HG02623 (cell line): ENCODE measurements at regions not wholly inside any gene's neighbourhood (a gene's known extent, or its start where the extent isn't known, plus 50 kb on each side); places are given as distances from the start of the nearest gene placed in this dataset.
"Not testable (repeated sequence)": the region's sequence is repeated elsewhere in the genome, so short reads cannot be mapped to it uniquely, and the experiment has no call there.

Experiments
- ATAC-seq: cut with Tn5 transposase; IDR thresholded peaks from one replicate; pipeline ENCODE4 v1.9.1; 2021; ENCODE audit warnings: moderate library complexity; ENCODE audit not compliant: unreplicated experiment

DNA sequence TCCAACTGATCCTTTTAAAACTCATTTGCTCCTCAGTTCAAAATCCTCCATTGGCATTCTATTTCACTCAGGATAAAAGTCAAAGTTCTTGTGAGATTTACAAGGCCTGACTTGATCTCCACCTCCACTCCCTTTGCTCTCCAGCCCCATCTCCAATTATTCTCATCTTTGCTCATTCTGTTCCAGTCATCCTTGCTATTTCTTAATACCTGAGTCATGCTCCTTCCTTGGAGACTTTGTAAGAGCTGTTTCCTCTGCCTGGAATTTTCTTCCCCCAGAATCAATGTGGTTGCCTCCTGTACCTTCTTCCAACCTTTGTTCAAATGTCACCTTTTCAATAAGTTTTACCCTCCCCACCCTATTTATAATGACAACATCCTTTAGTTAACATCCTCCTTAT lies 373.5 kb downstream of the HTR1B start:
- no peak for ATAC-seq

DNA sequence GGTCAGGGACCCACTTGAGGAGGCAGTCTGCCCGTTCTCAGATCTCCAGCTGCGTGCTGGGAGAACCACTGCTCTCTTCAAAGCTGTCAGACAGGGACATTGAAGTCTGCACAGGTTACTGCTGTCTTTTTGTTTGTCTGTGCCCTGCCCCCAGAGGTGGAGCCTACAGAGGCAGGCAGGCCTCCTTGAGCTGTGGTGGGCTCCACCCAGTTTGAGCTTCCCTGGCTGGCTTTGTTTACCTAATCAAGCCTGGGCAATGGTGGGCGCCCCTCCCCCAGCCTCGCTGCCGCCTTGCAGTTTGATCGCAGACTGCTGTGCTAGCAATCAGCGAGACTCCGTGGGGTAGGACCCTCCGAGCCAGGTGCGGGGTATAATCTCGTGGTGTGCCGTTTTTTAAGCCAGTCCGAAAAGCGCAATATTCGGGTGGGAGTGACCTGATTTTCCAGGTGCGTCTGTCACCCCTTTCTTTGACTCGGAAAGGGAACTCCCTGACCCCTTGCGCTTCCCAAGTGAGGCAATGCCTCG lies 375.4 kb downstream of the HTR1B start:
- ATAC-seq = not testable (repeated sequence)

DNA sequence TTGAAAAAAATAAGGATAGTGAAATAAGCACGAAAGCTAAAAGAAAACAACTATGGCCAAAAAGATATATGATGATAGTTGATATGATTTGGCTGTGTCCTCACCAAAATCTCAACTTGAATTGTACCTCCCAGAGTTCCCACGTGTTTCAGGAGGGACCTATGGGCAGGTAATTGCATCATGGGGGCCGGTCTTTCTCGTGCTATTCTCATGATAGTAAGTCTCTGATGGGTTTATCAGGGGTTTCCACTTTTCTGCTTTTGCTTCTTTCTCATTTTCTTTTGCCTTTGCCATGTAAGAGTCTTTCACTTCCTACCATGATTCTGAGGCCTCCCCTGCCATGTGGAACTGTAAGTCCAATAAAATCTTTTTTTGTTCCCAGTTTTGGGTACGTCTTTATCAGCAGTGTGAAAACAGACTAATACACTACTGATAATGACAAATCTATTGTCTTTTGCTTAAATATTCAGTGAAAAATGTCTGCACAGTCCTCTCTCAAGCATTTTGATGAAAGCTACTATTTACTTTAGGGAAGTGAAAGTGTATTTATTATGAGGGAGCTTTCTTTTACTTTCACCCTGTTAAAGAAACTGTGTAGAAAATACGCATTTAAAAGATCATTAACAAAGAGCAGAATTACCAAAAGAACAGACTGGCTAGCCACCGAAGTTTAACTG lies 389.1 kb downstream of the HTR1B start:
- no peak for ATAC-seq

DNA sequence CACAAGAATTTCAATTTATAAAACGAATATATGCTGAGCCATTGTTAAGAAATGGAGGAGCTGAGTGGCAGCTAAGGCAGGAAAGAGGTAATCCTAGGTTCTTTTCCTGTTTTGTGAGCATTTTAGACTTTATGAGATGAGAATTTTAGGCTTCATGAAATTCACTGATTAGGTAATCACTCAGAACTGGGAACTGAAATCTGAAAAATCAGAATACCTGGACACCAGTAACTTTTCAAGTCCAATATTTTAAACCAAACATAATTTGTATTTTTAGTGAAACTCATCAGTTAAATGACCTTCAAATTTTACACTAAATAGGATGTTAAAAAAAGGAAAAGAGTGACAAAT lies 389.9 kb downstream of the HTR1B start:
- no peak for ATAC-seq

DNA sequence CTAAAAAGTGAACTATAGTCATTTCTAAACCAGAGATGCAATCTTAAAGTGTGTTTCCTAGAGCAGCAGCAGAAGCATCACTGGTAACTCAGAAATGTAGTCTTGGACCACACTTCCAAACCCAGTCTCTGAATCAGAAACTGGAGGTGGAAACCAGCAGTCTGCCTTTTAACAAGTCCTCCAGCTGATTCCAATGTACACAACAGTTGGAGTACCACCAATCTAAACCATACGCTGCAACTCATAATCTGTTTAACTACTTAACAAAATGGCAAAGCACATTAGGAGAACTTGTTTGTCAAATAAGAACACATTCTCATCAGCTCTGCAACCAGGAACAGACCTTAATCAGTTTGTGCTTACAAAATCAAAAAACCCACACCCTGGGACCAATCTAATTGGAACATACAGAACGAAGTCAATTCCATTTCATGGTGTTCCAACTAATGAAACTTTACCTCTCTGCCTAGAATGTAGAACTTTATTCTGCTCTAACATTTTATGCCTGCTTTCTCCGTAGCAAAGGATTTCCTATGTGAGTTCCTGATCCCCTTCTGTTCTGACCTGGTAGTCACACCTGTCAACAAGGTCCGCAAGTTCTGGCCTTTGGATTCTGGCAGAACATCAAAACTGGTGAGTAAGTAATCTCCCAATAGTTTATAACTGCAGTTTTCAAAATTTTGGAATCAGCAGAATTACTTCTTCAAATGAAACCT lies 390.4 kb downstream of the HTR1B start:
- no peak for ATAC-seq

DNA sequence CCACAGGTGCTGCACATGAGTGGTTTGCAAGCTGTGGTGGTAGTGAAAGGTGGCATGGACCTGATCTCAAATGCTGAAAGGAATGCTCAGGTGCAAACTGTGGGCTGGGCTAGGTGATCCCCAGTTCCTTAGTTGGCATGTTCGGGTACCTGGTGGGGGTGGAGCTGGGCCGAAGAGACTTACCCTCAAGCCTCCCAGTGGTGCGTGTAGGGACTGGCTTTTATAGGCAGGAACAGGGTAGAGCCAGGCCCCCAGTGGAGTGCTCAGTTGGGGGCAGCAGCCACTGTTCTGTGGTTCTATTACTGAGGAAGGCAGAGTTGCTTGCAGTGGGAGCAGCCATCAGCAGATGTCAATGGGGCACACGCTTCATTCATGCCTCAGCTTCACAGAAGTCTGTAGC lies 399.8 kb downstream of the HTR1B start:
- ATAC-seq = no peak

DNA sequence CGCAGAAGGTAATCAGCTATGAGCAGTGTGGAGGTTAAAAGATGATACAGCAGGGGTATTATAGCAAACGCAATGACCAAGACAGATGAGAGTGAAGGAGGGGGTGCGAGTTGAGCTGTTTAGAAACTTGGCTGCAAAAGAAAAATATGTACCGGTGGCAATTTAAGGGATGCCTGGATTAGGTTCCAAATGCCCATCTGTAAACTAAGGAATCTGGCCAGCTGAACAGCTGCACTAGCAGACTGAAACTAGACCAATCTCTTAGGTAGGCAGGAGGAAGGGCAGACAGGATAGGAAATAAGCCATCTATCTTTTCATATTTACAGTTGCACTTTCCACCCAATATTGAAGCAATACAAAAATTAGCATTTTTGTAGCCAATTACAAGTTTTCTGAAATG lies 407.6 kb downstream of the HTR1B start:
- ATAC-seq = no peak

DNA sequence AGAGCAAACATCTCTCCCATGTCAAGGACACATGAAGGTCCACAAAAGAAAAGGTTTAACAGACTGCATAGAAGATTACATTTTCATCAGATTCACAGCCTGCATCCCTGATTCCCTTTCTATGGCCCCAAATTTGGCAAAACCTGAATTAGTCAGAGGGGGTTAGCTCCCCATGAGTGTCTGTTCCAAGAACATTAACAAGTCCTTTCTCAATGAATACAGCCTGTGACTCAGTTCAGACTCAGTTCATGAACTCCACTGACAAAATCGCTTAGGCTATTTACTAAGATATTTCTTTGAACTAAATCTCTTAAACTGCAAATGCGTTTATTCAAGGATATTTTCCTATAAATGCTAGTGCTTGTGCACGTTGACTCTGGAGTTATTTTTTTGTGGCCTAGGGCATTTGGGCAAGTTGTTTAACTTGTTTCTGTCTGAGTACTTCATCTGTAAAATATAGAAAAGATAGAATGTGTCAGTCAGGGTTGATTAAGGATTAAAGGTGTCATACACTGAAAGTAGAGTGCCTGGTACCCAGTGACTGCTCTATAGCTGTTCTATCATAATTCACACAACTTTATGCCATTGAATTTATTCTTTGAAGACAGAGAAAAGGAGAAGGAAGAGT lies 422.6 kb downstream of the HTR1B start:
- ATAC-seq = no peak

DNA sequence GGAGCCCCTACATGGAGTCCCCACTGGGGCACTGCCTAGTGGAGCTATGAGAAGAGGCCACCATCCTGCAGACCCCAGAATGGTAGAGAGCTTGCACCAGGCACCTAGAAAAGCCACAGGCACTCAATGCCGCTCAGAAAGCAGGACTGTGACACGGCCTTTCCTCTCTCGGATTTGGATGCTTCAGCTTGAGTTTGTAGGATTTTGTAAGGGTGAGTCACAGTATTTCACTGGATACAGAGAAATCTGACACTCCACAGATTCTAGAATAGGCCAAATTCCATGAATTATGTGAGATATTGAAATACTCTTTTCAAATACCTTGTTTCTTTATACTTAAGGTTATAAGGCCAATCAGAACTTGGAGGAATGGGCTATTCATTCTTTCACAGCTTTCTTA lies 424.5 kb downstream of the HTR1B start:
- ATAC-seq = no peak

DNA sequence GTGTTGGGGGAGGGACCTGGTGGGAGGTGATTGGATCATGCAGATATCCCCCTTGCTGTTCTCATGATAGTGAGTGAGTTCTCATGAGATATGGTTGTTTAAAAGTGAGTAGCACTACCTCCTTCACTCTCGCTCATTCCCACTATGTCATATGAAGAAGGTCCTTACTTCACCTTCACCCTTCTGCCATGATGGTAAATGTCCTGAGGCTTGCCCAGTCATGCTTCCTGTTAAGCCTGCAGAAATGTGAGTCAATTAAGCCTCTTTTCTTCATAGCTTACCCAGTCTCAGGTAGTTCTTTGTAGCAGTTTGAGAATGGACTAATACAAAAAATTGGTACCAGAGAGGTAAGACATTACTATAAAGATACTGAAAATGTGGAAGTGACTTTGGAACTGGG lies 425.9 kb downstream of the HTR1B start:
- no peak for ATAC-seq

DNA sequence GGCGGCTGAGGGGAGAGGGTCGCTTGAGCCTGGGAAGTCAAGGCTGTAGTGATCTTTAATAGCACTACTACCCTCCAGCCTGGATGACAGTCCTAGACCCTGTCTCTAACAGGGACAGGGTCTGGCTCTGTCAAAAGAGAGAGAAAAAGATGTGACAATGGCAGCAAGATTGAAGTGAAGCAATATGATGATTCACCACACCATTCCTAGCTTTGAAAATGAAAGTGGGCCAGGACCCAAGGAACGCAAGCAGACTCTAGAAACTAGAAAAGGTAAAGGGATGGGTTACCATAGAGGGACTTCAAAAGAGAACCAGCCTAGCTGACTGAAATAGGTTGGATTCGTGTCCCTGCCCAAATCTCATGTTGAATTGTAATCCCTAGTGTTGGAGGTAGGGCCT lies 426.9 kb downstream of the HTR1B start:
- no peak for ATAC-seq

DNA sequence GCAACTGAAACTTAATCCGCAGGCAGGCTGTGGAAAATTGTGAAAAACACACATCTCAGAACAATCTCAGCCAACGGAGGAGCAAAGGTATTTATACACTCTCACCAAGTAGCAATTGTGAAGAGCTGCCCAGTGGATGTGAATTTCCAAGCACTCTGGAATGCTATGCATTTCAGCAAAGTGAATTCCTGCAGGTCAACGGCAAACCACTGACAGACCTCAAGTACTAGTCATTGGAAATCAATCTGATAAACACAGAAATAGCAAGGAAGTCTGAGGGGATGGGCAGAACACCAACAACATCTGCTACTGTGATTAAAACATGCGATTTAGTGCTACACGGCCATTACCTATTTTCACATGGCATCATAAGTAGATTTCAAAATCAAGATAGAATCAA lies 429.1 kb downstream of the HTR1B start:
- no peak for ATAC-seq

DNA sequence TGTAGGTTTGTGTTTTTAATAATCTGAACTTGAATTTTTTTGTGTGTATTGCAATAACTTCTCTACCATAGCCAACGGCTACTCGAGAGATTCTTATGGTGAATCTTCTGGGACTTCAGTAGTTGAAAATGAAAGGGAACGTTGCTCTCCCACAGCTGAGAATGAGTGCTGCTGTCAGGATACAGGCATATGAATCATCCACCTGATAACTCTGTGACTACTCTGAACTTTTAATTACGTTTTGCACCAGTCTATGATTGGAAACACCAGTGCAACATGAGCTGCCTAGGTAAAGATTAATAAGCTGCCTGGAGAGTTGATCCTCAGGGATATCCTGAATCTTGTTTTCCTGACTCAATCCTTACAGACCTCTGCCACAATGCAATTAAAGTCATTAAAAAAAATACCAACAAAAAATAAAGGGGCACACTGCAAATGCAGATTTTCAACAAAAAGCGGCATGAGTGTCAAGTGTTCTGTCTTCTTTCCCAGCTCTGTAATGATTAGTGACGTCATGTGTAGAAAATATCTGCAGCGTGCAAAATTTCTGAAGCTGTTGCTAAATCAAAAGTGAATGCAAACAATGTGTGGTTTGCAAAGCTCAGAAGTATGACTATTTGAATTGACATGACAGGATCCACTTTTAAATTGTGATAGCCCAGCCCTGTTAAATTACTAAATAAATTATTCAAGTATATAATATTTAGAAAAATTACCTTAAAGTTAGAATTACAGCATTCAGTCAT lies 432.2 kb downstream of the HTR1B start:
- no peak for ATAC-seq

DNA sequence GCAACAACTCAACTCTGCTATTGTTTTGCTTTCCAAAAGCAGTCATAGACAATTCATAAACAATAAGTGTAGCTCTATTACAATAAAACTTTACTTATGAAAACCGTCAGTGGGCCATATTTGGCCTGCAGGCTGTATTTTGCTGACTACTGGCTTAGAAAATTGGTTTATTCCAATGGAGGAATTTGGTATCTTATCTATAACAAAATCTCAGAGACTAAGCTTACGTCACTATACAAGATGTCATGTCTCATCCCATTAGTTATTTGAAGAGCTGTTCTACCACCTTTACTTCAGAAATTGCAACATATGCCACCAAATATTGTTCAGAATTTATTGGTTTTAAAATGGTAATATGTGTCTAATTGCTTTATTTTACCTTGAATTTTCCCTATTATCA lies 436.9 kb downstream of the HTR1B start:
- ATAC-seq = no peak

DNA sequence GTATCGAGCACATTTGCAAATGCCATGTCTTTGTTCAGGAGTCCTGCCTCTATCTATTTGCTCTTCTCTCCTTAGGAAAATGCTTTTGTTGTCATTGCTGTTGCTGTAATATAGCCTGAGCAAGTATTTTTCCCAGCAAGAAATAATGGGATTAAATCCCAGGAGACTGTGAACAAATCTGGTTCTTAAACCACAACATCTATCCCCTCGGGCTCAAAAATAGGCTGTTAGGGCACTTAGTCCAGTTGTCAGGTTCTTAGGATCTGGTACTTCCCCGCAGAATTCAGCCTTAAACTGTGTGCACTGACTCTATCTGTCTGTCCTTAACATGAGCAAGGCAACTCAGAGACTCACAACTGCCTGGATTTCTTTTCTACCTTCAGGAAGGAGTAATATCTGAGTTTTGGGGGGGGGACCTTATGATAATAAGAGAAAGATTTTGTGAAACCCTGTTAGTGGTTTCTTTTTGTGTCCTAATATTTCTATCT lies 437.5 kb downstream of the HTR1B start:
- ATAC-seq = no peak

DNA sequence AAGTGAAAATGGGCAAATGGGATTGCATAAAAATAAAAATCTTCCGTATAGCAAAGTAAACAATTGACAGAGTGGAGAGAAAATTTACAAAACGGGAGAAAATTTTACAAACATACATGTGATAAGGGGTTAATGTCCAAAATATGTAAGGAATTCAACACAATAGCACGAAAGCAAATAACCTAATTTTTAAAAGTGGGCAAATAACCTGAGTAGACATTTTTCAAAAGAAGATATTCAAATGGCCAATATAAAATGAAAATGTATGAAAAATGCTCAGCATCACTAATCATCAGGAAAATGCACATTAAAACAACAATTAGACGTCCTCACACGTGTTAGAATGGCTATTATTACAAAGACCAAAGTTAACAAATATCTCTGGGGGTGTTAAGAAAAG lies 441.5 kb downstream of the HTR1B start:
- ATAC-seq = no peak

DNA sequence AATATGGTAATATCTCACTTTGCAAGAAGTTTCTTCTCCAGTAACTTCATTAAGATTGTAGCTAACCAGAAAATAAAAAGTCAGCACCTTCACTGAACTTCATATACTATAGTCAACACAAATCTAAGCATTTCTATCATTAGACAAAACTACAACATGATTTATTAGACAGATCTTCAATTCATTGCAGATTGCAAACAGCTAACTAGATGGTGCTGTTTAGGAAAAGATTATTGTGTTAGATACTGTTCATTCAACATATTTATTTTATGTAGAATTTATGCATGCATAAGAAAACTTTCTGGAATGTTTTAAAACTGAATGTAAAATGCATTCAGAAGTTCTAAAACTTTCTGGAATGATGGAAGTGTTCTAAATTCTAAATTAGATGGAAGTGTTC lies 442.1 kb downstream of the HTR1B start:
- no peak for ATAC-seq

DNA sequence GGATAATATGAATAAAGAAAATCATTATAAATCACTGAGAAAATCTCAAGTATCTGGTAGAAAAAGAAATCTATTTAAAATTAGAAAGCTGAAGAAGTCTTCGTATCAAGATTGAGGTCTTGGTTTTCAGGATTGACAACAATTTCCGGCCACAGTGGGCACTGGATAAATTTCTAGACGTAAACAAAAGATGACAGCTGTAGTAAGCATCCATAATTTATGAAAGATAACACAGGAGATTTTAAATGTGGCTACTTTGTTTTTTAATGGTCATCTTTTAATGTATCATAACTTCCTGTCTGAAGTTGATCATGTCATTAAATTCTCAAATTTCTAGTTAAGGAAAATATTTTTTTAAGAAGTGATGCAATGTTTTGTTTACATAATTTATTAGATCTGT lies 444.2 kb downstream of the HTR1B start:
- ATAC-seq = no peak

DNA sequence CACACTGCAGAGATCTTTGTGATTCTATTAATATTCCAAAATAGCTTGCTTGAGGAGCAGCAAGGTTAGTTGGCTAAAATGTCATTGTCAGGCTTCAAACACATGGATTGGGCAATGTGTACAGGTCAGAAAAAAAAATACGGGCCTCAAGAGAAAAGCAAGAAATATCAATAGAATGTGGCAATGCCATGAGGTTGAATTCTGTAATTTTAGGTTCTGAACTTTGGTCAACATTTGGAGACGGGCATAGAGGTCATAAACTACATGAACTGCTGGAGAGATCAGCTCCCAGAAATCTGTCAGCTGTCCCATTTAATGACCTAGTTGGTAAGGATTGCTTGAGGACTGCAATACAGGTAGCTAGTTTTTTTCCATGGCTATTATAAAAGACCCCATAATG lies 445.8 kb downstream of the HTR1B start:
- ATAC-seq = no peak

DNA sequence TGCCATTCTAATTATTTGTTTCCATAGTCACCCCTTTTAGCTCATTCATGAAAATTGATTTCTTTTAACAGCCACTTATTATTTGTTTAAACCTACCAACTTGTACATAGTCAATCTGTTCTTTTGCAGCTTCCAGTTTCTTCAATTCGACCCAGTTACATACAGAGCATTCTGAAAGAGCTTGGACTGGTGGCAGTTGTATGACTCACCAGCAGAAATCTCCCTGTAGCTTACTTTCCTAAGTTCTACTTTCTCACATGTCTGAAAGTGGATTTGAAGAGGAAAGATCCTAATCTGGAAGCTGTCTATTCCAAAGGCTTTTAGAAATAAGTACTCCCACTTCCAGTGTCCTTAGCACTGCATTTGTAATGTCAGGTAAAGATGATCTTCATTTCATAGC lies 447.9 kb downstream of the HTR1B start:
- ATAC-seq = no peak

DNA sequence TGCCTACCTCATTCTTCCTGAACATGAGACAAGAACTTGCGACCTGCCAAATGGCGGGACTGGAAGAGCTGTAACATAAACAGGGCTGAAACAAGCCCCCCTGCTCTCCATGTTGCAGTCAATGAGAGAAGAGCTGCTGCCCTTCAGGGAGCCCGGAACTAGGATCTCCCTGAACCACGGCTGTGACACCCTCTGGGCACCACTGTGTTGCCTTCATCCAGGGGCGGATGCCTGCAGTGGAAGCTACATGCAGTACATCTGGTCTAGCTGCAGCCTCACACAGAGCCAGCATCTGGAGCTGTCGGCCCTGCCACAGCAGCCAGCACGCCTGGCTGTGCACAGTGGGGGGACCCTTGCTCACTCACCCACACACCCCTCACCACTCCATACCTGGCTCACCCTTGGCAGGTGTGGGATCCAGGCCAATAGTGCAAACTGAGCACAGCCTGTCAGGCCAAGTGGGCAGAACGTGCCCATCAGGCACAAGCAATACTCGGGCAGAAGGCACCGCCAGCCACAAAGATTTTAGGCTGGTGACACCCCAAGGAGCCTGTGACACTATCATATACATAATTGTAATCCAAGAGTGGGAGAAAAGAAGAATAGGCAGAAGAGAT lies 451.3 kb downstream of the HTR1B start:
- ATAC-seq = no peak
